K562 (cell line): ENCODE measurements at regions not wholly inside any gene's neighbourhood (a gene's known extent, or its start where the extent isn't known, plus 50 kb on each side); places are given as distances from the start of the nearest gene placed in this dataset.

ENCODE experiments used
- ATAC-seq: fragments of 200-7000 bp; cut with Tn5 transposase; 3 replicates; pipeline ENCODE4 v1.9.1; 2020; ENCODE audit warnings: moderate library complexity
- BruUV-seq: library from RNA; stranded (reverse); fragments of 400-500 nt; replicated peaks from 2 replicates; lab custom pipeline; 2021; lab: Mats Ljungman, UMichigan
- CTCF ChIA-PET: fragments of 300-600 bp; formaldehyde crosslinking; extraction: SDS; loops from one replicate; lab custom pipeline; 2021; ENCODE audit warnings: low intra/inter-chr PET ratio; lab: Yijun Ruan, JAX
- POLR2A ChIA-PET: fragments of 300-600, 350-650 bp; sonication (Branson Sonifier 250); formaldehyde crosslinking; extraction: SDS; loops from one replicate; lab custom pipeline; 2021; ENCODE audit warnings: antibody characterized with exemption, inconsistent platforms; lab: Yijun Ruan, JAX
- DNase-seq, 4 experiments: peaks; one replicate each; pipeline versions ENCODE4 v3.0.0 to v3.0.0-alpha.2; 2011 to 2018; ENCODE audit warnings: low spot score in 3 of 4, mixed read lengths in 3 of 4; ENCODE audit errors: extremely low read depth in 1 of 4
- FAIRE-seq: peaks from 2 replicates; lab custom pipeline; 2011; peaks lifted over from hg19 to GRCh38; lab: Jason Lieb, UNC
- H2AFZ ChIP-seq: 2 replicates; pipeline ENCODE4 v1.6.0; 2011; ENCODE audit warnings: low read depth, low read length, control low read depth, inconsistent platforms
- H3K27ac ChIP-seq: fragments of 200-600 bp; 3 replicates; pipeline ENCODE4 v1.8.0; 2011; ENCODE audit warnings: low read depth, mild to moderate bottlenecking, control low read depth, inconsistent platforms, low read length, moderate library complexity, mixed read lengths; ENCODE audit errors: extremely low read depth
- H3K27me3 ChIP-seq, 2 experiments: fragments of 300-600 bp in 1 of 2; 2 replicates in 1 of 2; 3 replicates in 1 of 2; pipeline versions ENCODE4 v1.6.0 to v1.8.0; 2011; ENCODE audit warnings: inconsistent platforms in 2 of 2, low read length in 2 of 2, mild to moderate bottlenecking in 1 of 2, mixed read lengths in 1 of 2, moderate library complexity in 1 of 2; ENCODE audit not compliant: control insufficient read depth in 2 of 2, insufficient read depth in 2 of 2
- H3K36me3 ChIP-seq: fragments of 300-600 bp; 3 replicates; pipeline ENCODE4 v1.8.0; 2011; ENCODE audit warnings: mild to moderate bottlenecking, low read length, inconsistent platforms; ENCODE audit not compliant: control insufficient read depth, insufficient read depth
- H3K4me1 ChIP-seq, 2 experiments: fragments of 200-600 bp in 1 of 2; replicated peaks in 1 of 2; 2 replicates in 1 of 2; 3 replicates in 1 of 2; pipeline versions ENCODE4 v1.5.1 to v1.8.0; 2011; ENCODE audit warnings: inconsistent platforms in 2 of 2, low read length in 2 of 2, mild to moderate bottlenecking in 1 of 2, mixed read lengths in 1 of 2, moderate library complexity in 1 of 2; ENCODE audit not compliant: control insufficient read depth in 2 of 2, insufficient read depth in 2 of 2
- H3K4me2 ChIP-seq: 2 replicates; pipeline ENCODE4 v1.6.1; 2011; ENCODE audit warnings: low read length, control low read depth, inconsistent platforms, mixed read lengths; ENCODE audit not compliant: insufficient read depth
- H3K4me3 ChIP-seq: fragments of 200-600 bp; sonication (generic), shearing (Covaris generic); 2 replicates; pipeline ENCODE4 v1.5.1; 2016; ENCODE audit warnings: control low read depth, inconsistent platforms
- H3K79me2 ChIP-seq: fragments of 200-600 bp; 3 replicates; pipeline ENCODE4 v1.8.0; 2011; ENCODE audit warnings: low read length, inconsistent platforms; ENCODE audit not compliant: control insufficient read depth, insufficient read depth
- H3K9ac ChIP-seq, 2 experiments: 2 replicates each; pipeline versions ENCODE4 v1.6.0 to v1.6.1; 2011; ENCODE audit warnings: low read depth in 2 of 2, low read length in 2 of 2, control low read depth in 1 of 2, inconsistent platforms in 1 of 2, mild to moderate bottlenecking in 1 of 2, mixed read lengths in 1 of 2; ENCODE audit not compliant: insufficient read depth in 1 of 2
- H3K9me1 ChIP-seq: one replicate; pipeline ENCODE4 v1.6.0; 2011; ENCODE audit warnings: inconsistent platforms, mild to moderate bottlenecking, low read length, moderate library complexity; ENCODE audit not compliant: control insufficient read depth, insufficient read depth
- H3K9me3 ChIP-seq: replicated peaks from 2 replicates; pipeline ENCODE4 v1.5.1; 2011; ENCODE audit warnings: low read depth, low read length, inconsistent platforms; ENCODE audit not compliant: control insufficient read depth, insufficient read depth
- H4K20me1 ChIP-seq: replicated peaks from 2 replicates; pipeline ENCODE4 v1.6.1; 2011; ENCODE audit warnings: low read length, inconsistent platforms, mixed read lengths; ENCODE audit not compliant: control insufficient read depth, insufficient read depth
- BRCA1 ChIP-seq, 2 experiments: fragments of 450-650 bp in 1 of 2; sonication (generic) in 1 of 2; formaldehyde crosslinking in 1 of 2; IDR thresholded peaks; 2 replicates each; pipeline versions ENCODE4 v1.5.0 to v1.6.1; 2017 to 2020; ENCODE audit warnings: mild to moderate bottlenecking in 1 of 2, missing genetic modification reagents in 1 of 2
- FOXK2 ChIP-seq, 2 experiments: fragments of 450-650 bp; IDR thresholded peaks in 1 of 2; conservative IDR thresholded peaks in 1 of 2; 2 replicates each; pipeline ENCODE4 v1.6.1; 2016; ENCODE audit warnings: low read depth in 2 of 2, mild to moderate bottlenecking in 1 of 2
- HDAC2 ChIP-seq: fragments of 450-650 bp; IDR thresholded peaks from 2 replicates; pipeline ENCODE4 v1.6.1; 2016; ENCODE audit warnings: mild to moderate bottlenecking
- HSF4 ChIP-seq: fragments of 250-450 bp; sonication (Bioruptor Pico); IDR thresholded peaks from 2 replicates; pipeline ENCODE4 v2.1.2; 2022; ENCODE audit warnings: mild to moderate bottlenecking, moderate library complexity, borderline replicate concordance
- KLF13 ChIP-seq: fragments of 450-650 bp; IDR thresholded peaks from 2 replicates; pipeline ENCODE4 v1.6.1; 2016; ENCODE audit warnings: missing genetic modification characterization, low read depth, mild to moderate bottlenecking, missing compliant biosample characterization, moderate library complexity, borderline replicate concordance
- MLX ChIP-seq, 2 experiments: fragments of 450-650 bp in 1 of 2; sonication (generic) in 1 of 2; formaldehyde crosslinking; conservative IDR thresholded peaks; 2 replicates each; pipeline versions ENCODE4 v1.4.0 to v1.8.1; 2020 to 2022; ENCODE audit warnings: mild to moderate bottlenecking in 1 of 2, missing genetic modification reagents in 1 of 2
- NRF1 ChIP-seq, 2 experiments: fragments of 450-650 bp; IDR thresholded peaks in 1 of 2; conservative IDR thresholded peaks in 1 of 2; 2 replicates each; pipeline ENCODE4 v1.6.1; 2014; ENCODE audit warnings: mild to moderate bottlenecking in 2 of 2
- PTTG1 ChIP-seq: fragments of 450-650 bp; IDR thresholded peaks from 2 replicates; pipeline ENCODE4 v1.6.1; 2016; ENCODE audit warnings: low read depth, mild to moderate bottlenecking, missing genetic modification characterization, missing compliant biosample characterization
- SMARCA4 ChIP-seq: fragments of 450-650 bp; IDR thresholded peaks from 2 replicates; pipeline ENCODE4 v1.6.1; 2016
- TAF9B ChIP-seq: fragments of 450-650 bp; IDR thresholded peaks from 2 replicates; pipeline ENCODE4 v1.6.1; 2018; ENCODE audit warnings: mild to moderate bottlenecking; ENCODE audit not compliant: partially characterized antibody
- USF2 ChIP-seq: sonication (generic); formaldehyde crosslinking; IDR thresholded peaks from 2 replicates; pipeline ENCODE4 v1.5.0; 2020; ENCODE audit warnings: missing genetic modification reagents
- ZBTB12 ChIP-seq: fragments of 250-450 bp; sonication (Bioruptor Pico); IDR thresholded peaks from 2 replicates; pipeline ENCODE4 v1.4.0; 2020
- ZC3H8 ChIP-seq: fragments of 450-650 bp; IDR thresholded peaks from 2 replicates; pipeline ENCODE4 v1.6.1; 2017
- ZFX ChIP-seq: sonication (generic); formaldehyde crosslinking; IDR thresholded peaks from 2 replicates; pipeline ENCODE4 v1.8.0; 2022; ENCODE audit warnings: mild to moderate bottlenecking, missing genetic modification reagents, moderate library complexity
- ZNF584 ChIP-seq: fragments of 200-800 bp; sonication (Bioruptor generic); IDR thresholded peaks from 2 replicates; pipeline ENCODE4 v1.6.1; 2016; ENCODE audit warnings: low read depth, mild to moderate bottlenecking, missing genetic modification characterization, missing compliant biosample characterization
- WGBS: fragments of 100-300 bp; shearing (Covaris generic); methylation state at CpG from one replicate; pipeline ENCODE4 v1.1.6; 2016; ENCODE audit warnings: low coverage, mixed read lengths; ENCODE audit not compliant: insufficient coverage; ENCODE audit errors: missing lambda C conversion rate; 5-methylcytosine and 5-hydroxymethylcytosine counted together
- in situ Hi-C: fragments of 300-500 bp; cut with MboI; formaldehyde crosslinking; loops from 4 replicates; pipeline ENCODE4 v1.15.0; 2018; ENCODE audit warnings: inconsistent platforms, mixed read lengths
- intact Hi-C: fragments of 100-400 bp; cut with micrococcal nuclease; formaldehyde crosslinking; loops from 2 replicates; pipeline ENCODE4 v1.14.2; 2022

DNA sequence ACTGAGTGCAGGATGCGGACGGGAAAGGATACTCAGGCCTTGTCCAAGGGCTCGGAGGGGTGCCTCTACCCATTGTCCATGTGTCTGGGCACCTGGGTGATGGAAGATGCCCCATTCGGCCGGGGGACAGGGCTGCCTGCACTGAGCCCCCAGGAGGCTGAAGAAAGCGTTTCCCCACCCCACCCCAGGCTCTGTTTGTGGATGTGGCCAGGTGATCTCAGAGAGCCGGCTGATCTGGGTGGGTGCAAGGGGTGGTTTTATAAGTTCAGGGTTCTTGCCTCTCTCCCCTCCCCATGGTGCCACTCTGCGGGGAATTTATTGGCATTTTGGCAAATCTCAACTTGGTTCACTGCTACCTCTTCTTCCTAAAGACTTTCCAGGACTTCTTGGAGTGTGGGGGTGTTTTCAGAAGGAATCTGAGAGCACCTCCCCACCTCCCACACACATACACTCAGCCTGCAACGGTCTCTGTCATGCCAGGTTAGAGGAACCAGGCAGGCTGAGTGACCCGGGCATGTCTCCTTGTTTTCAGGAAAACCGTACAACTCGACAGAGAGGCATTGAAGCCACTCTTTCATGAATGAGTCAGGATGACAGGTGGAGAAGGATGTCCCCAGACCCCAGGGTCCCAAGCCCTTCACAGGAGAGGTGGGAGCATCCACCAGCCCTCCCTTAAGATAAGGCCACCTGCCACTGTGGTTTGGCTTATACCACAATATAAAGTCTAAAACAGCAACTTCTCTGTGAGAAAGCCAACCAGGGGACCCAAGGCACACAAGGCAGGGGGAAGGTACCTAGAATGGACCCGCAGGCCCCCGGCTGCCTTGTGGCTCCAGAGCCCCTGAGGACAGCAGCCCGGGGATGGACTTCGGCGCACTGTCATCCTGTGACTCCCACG is 174.9 kb downstream of the ETS2 start:
- Histone ChIP-seq H3K9ac (no peak overlapping the region), H4K20me1 (peaks cover 3% of the 10 kb centered on the region; the same call in 1 of the 2 replicates), H2AFZ (no peak overlapping the region), H3K4me3 (no peak overlapping the region), H3K36me3 (no peaks in the 10 kb centered on the region), H3K79me2 (no peaks in the 10 kb centered on the region), H3K27ac (no peak overlapping the region), H3K4me2 (no peak overlapping the region), H3K9me1 (no peaks in the 10 kb centered on the region), H3K9me3 (no peaks in the 10 kb centered on the region), H3K4me1 (peaks cover 10 to 11% of the 10 kb centered on the region in 2 experiments), H3K27me3 (peaks cover 17 to 31% of the 10 kb centered on the region in 2 experiments; a peak in 4 of 5 replicates)
- ChIA-PET POLR2A (no interaction called here), CTCF (no interaction called here)
- FAIRE-seq (no peak), ATAC-seq (no peak), DNase-seq (no peak)
- intact Hi-C loops (no loop called here), in situ Hi-C loops (no loop called here)
- no TSS peak for BruUV-seq
- 2% methylated on average over 18 of the region's 18 CpGs for WGBS
- TF ChIP-seq KLF13 (tag) (no peak), TAF9B (no peak), ZFX (CRISPR knock-in tag) (no peak), ZNF584 (no peak), BRCA1 (IDR thresholded peaks at IDR 0.05) (no peak), BRCA1 (CRISPR knock-in tag; IDR thresholded peaks at IDR 0.05) (no peak), FOXK2 (conservative IDR thresholded peaks at IDR 0.05 in 1 of 2, IDR thresholded peaks at IDR 0.05 in 1 of 2; ENCODE audit: low read depth in 2 of 2) (no peak), ZBTB12 (CRISPR knock-in tag) (no peak), PTTG1 (tag) (no peak), ZC3H8 (no peak), USF2 (CRISPR knock-in tag) (no peak), HDAC2 (no peak), SMARCA4 (no peak), HSF4 (no peak), MLX (CRISPR knock-in tag; conservative IDR thresholded peaks at IDR 0.05) (no peak), NRF1 (conservative IDR thresholded peaks at IDR 0.05 in 1 of 2, IDR thresholded peaks at IDR 0.05 in 1 of 2) (no peak)
